ENCODE measurements at regions not wholly inside any gene's neighbourhood (a gene's known extent, or its start where the extent isn't known, plus 50 kb on each side); places are given as distances from the start of the nearest gene placed in this dataset.

- ChIA-PET CTCF (no interaction called here), POLR2A (interaction anchor here (0.5 kb wide), 1 partner anchor 13 kb away, joined by 3 read pairs; no protein-coding TSS in a partner anchor)
- H3K4me3 Mint-ChIP-seq: no peak overlapping the region
- no peaks in the 10 kb centered on the region for H3K4me1 Mint-ChIP-seq
- H3K9me3 Mint-ChIP-seq: peaks cover 0 to 2% (median 0%) of the 10 kb centered on the region in 11 donors
- H3K27ac Mint-ChIP-seq: no peak overlapping the region
- Histone ChIP-seq H3K9me3 (ENCODE audit: control insufficient read depth in 2 of 3, low read length in 3 of 3) (no peaks in the 10 kb centered on the region), H3K27me3 (ENCODE audit: control insufficient read depth in 2 of 2, insufficient read depth in 2 of 2, low read length in 2 of 2) (no peaks in the 10 kb centered on the region), H3K27ac (ENCODE audit: low read depth, low read length) (no peak overlapping the region), H3K4me3 (ENCODE audit: low read length) (no peak overlapping the region), H3K36me3 (ENCODE audit: control insufficient read depth in 2 of 3, insufficient read depth in 3 of 3, low read length in 3 of 3) (no peaks in the 10 kb centered on the region), H3K4me1 (ENCODE audit: control insufficient read depth in 2 of 2, insufficient read depth in 2 of 2, low read length in 2 of 2) (no peaks in the 10 kb centered on the region)
- no peak for DNase-seq
- ATAC-seq: no peak
- intact Hi-C loops (cut with micrococcal nuclease): no loop called here
- H3K27me3 Mint-ChIP-seq: no peaks in the 10 kb centered on the region
- H3K36me3 Mint-ChIP-seq: no peaks in the 10 kb centered on the region
Observed at GRCh38 chr12:74984631-74985030, 225.0 kb downstream of the KCNC2 start.

DNA sequence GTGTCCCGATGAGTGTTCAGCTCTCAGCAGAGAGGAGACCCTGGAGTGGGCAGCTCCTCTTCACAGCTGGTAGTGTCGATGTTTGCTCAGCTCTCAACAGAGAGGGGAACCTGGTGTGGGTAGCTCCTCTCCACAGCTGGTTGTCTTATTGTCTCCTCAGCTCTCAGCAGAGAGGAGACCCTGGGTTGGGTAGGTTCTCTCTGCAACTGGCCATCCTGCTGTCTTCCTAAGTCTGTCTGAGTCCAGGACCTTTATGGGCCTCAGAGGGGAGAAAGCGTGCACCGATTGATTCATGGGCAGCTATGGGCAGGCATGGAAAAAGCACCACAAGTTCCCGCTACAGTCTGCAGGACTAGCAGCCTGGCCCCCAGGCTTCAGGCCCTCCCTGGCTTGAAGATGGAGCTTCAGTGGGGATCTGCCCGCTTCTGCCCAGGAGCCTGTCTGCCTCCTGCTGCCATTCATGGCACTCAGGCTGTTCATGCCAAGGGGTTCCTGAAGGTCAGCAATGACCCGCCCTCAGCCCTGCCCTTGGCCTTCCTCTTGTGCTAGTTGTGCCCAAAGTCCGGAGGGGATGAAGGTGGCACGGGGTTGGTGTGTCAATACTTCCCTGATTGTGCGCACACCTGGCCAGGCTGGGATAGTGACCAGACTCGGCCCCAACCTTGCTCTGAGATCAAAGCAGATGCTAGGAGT lies 224.2 kb downstream of the KCNC2 start:
- ChIA-PET CTCF (no interaction called here), POLR2A (interaction anchor here (0.5 kb wide), 1 partner anchor 13 kb away, joined by 3 read pairs; no protein-coding TSS in a partner anchor)
- H3K9me3 Mint-ChIP-seq: peaks cover 0 to 2% (median 0%) of the 10 kb centered on the region in 11 donors
- Histone ChIP-seq H3K36me3 (ENCODE audit: control insufficient read depth in 2 of 3, insufficient read depth in 3 of 3, low read length in 3 of 3) (no peaks in the 10 kb centered on the region), H3K9me3 (ENCODE audit: control insufficient read depth in 2 of 3, low read length in 3 of 3) (no peaks in the 10 kb centered on the region), H3K27ac (ENCODE audit: low read depth, low read length) (no peak overlapping the region), H3K4me3 (ENCODE audit: low read length) (no peak overlapping the region), H3K4me1 (ENCODE audit: control insufficient read depth in 2 of 2, insufficient read depth in 2 of 2, low read length in 2 of 2) (no peaks in the 10 kb centered on the region), H3K27me3 (ENCODE audit: control insufficient read depth in 2 of 2, insufficient read depth in 2 of 2, low read length in 2 of 2) (no peaks in the 10 kb centered on the region)
- no peak overlapping the region for H3K27ac Mint-ChIP-seq
- peak; percentile 4 for ATAC-seq
- H3K4me3 Mint-ChIP-seq: no peak overlapping the region
- no peaks in the 10 kb centered on the region for H3K36me3 Mint-ChIP-seq
- no peaks in the 10 kb centered on the region for H3K27me3 Mint-ChIP-seq
- no peaks in the 10 kb centered on the region for H3K4me1 Mint-ChIP-seq
- intact Hi-C loops (cut with micrococcal nuclease): no loop called here
- DNase-seq: no peak

GRCh38 chr12:74985986-74986319 lies 223.7 kb downstream of the KCNC2 start:
- intact Hi-C loops (cut with micrococcal nuclease): no loop called here
- H3K9me3 ChIP-seq (ENCODE audit: control insufficient read depth in 2 of 3, low read length in 3 of 3): no peaks in the 10 kb centered on the region
- H3K27me3 ChIP-seq (ENCODE audit: control insufficient read depth in 2 of 2, insufficient read depth in 2 of 2, low read length in 2 of 2): no peaks in the 10 kb centered on the region
- H3K27me3 Mint-ChIP-seq: no peaks in the 10 kb centered on the region
- peaks cover 0 to 2% (median 0%) of the 10 kb centered on the region in 11 donors for H3K9me3 Mint-ChIP-seq
- no peaks in the 10 kb centered on the region for H3K36me3 Mint-ChIP-seq
- H3K27ac Mint-ChIP-seq: no peak overlapping the region
- ATAC-seq (peak; percentile 10), DNase-seq (no peak)
- CTCF ChIA-PET: no interaction called here
- H3K4me3 ChIP-seq (ENCODE audit: low read length): no peak overlapping the region
- no peaks in the 10 kb centered on the region for H3K36me3 ChIP-seq (ENCODE audit: control insufficient read depth in 2 of 3, insufficient read depth in 3 of 3, low read length in 3 of 3)
- POLR2A ChIA-PET: no interaction called here
- H3K27ac ChIP-seq (ENCODE audit: low read depth, low read length): no peak overlapping the region
- no peaks in the 10 kb centered on the region for H3K4me1 Mint-ChIP-seq
- H3K4me1 ChIP-seq (ENCODE audit: control insufficient read depth in 2 of 2, insufficient read depth in 2 of 2, low read length in 2 of 2): no peaks in the 10 kb centered on the region
- no peak overlapping the region for H3K4me3 Mint-ChIP-seq

DNA sequence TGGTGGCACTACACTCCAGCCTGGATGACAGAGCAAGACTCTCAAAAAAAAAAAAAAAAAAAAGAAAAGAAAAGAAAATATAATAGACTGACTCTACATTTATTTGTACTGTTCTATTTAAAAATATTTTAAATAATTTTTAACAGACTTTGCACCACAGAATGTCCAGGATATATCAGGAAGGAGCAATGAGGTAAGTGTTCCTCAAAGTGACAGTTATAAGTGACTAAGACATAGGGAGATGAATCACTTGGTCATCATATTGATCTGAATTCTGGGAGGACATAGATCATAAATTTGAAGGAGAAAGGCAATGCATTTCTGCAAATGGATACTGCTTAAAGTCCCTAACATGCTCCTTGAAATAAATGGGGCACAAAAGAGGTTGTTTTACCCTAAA lies 221.5 kb downstream of the KCNC2 start:
- ATAC-seq (no peak), DNase-seq (no peak)
- ChIA-PET POLR2A (no interaction called here), CTCF (no interaction called here)
- Histone ChIP-seq H3K36me3 (ENCODE audit: control insufficient read depth in 2 of 3, insufficient read depth in 3 of 3, low read length in 3 of 3) (no peaks in the 10 kb centered on the region), H3K4me3 (ENCODE audit: low read length) (no peak overlapping the region), H3K27ac (ENCODE audit: low read depth, low read length) (no peak overlapping the region), H3K27me3 (ENCODE audit: control insufficient read depth in 2 of 2, insufficient read depth in 2 of 2, low read length in 2 of 2) (no peaks in the 10 kb centered on the region), H3K4me1 (ENCODE audit: control insufficient read depth in 2 of 2, insufficient read depth in 2 of 2, low read length in 2 of 2) (no peaks in the 10 kb centered on the region), H3K9me3 (ENCODE audit: control insufficient read depth in 2 of 3, low read length in 3 of 3) (no peaks in the 10 kb centered on the region)
- no peak overlapping the region for H3K27ac Mint-ChIP-seq
- no peaks in the 10 kb centered on the region for H3K4me1 Mint-ChIP-seq
- no peak overlapping the region for H3K4me3 Mint-ChIP-seq
- intact Hi-C loops (cut with micrococcal nuclease): no loop called here
- H3K36me3 Mint-ChIP-seq: no peaks in the 10 kb centered on the region
- H3K9me3 Mint-ChIP-seq: peaks cover 0 to 5% (median 0%) of the 10 kb centered on the region in 11 donors
- H3K27me3 Mint-ChIP-seq: no peaks in the 10 kb centered on the region
